HG02852 (cell line): ENCODE measurements at regions not wholly inside any gene's neighbourhood (a gene's known extent, or its start where the extent isn't known, plus 50 kb on each side); places are given as distances from the start of the nearest gene placed in this dataset.

Experiments used
- ATAC-seq: cut with Tn5 transposase; IDR thresholded peaks from one replicate; pipeline ENCODE4 v1.9.1; 2021; ENCODE audit warnings: mild to moderate bottlenecking, moderate library complexity; ENCODE audit not compliant: unreplicated experiment

DNA sequence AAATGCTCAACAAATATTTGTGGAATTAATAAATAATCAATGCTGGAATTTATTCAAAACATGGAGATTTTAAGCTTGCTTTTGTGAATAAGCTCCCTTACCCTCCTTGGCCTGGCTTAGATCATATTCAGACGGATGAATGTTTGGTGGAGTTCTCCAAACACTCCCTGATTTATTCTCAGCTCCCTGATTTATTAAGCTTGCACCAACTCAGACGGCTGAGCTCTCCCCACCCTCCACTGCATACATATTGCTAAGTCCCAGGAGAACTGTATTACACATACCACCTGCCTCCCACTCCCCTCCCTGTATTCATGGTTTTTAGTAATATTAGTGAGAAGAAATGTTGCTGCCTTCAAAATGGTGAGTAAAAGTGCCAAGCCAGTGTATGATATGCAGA lies 1057.5 kb downstream of the SORCS3 start:
- ATAC-seq = no peak

DNA sequence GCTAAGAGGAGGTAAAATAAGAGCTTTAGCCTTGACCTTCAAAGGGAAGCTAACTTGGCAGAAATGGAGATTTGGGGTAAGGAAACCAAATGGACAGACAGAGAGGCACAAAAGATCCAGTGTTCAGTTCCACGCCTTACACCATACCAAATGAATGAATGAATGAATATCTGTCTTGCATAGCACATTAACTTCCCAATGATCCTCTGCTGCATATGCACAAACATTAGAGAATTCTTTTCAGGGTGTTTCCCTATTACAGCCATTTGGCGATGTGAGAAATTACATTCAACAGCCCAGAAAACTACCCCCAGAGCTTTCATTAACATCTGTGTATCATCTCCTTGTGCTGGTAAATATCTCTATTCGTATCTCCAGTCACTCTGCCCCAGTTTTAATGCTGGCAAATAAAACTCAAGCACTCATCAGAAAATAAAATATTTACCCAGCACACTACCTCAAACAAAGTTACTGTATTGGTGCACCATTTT lies 1056.2 kb downstream of the SORCS3 start:
- no peak for ATAC-seq

DNA sequence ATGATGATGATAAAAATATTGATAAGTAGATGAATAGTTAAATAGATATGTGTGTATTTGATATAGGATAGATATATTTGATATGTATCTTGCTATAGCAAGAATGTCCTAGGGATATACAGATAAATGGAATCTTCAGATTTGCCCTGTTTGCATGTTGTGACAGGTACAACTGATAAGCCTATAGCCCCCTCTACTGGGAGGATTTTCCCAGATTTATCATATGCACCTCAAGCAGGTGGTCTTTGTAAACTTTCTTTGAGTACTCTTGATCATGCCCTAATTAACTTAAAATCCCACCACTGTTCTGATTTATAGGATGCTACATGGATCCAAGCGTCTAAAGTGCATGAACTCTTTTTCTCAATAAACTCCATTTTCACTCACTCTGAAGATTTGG lies 1050.7 kb downstream of the SORCS3 start:
- ATAC-seq = no peak

DNA sequence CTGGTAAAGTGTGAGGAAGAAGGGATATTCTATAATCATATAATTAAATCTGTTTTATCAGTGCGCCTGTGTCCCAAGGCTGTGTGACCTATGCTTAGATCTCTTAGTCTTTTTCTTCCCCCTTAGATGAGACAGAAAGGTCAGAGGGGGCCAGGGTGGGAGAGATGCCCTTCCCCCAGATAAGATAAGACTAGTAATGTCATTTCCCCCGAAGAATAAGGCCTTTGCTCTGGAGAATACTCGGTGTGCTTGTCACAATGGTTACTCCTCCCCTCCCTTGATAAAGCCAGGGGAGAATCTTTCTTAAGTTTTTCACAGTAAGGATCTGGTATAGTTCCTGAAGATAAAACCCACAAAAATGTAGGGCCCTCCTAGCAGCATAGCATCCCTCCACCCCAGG lies 1041.8 kb downstream of the SORCS3 start:
- no peak for ATAC-seq

DNA sequence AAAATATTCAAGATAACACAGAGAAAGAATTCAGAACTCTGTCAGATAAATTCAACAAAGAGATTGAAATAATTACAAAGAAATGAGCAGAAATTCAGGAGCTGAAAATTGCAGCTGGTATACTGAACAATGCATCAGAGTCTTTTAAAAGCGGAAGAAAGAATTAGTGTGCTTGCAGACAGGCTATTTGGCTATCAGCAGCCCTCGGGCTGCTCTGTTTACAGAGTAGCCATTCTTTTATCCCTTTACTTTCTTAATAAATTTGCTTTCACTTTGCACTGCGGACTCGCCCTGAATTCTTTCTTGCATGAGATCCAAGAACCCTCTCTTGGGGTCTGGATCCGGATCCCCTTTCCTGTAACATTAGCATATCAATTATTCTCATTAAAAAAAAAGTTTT lies 1040.0 kb downstream of the SORCS3 start:
- no peak for ATAC-seq

DNA sequence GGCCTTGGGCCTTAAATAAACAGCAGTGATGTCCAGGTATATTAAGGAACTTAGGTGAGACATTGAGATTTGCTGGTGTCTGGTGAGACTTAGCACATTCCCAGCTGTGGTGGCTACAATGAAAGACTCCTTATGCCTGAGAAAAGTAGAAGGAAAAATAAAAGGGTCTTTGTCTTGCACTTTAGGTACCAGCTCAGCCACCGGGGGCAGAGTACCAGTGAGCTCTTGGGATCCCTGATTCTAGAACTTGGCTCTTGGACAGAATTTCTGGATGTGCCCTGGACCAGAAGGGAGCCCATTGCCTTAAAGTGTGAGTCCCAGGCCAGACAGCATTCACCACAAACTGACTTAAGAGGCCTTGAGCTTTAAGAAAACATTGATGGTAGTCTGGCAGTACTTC lies 1038.7 kb downstream of the SORCS3 start:
- ATAC-seq = no peak

DNA sequence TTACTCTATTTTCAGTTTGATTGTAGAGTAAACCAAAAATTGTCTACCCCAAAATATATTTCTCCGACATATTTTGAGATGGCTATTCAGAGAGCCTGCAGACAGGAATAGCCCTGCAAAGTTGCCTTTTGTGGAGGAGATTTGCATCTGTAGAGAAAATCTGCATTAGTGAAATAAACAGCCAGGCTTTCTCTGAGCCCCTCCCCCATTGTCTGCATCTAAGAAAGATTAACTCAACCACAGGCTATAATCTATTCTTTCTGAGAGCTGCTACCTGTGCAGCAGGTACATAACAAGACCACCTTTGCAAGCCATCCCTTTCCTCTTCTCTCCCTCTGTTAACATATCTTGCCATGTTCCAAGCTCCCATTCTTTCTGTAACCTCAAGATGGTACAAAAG lies 1034.2 kb downstream of the SORCS3 start:
- ATAC-seq = no peak

DNA sequence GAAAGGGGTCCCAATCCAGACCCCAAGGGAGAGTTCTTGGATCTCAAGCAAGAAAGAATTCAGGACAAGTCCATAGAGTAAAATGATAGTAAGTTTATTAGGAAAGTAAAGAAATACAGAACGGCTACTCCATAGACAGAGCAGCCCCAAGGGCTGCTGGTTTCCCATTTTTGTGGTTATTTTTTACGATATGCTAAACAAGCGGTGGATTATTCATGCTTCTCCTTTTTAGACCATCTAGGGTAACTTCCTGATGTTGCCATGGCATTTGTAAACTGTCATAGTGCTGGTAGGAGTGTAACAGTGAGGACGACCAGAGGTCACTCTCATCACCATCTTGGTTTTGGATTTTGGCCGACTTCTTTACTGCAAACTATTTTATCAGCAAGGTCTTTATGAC lies 1033.4 kb downstream of the SORCS3 start:
- ATAC-seq = no peak

DNA sequence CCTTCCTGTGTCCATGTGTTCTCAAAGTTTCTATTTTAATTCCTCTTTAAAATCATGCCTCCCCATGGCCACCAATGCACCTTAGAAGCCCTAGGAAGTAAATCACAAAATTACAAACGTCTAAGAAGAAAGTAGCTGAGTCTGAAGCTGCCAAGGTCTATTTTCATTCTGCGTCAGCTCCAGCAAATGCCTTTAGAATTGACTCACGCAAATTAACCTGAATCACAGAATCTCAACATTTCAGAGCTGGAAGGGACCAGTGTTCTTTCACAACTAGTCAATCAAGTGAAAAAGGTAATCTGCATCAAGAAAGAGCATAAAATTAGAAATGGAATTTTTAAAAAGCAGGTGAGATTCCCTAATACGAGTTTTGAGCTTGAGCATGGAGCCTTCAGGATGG lies 1017.6 kb downstream of the SORCS3 start:
- no peak for ATAC-seq

DNA sequence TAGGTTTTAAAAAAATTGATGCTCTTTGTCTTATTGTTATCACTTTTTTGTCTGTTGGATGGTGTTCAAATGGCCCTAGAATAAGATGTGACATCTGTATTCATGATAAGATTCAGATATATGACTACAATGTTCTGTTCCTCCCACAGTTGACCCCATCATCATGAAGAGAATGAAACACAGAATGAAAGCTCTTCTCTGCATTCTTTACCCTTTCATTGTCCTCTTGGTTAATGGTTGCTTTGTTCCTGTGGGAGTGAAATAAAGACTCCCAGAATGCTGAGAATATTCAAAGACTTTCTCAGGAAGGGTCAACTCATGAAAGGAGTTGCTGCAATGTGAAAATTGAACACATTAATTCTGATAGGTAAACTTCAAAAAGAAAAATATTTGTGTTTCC lies 1015.8 kb downstream of the SORCS3 start:
- no peak for ATAC-seq

DNA sequence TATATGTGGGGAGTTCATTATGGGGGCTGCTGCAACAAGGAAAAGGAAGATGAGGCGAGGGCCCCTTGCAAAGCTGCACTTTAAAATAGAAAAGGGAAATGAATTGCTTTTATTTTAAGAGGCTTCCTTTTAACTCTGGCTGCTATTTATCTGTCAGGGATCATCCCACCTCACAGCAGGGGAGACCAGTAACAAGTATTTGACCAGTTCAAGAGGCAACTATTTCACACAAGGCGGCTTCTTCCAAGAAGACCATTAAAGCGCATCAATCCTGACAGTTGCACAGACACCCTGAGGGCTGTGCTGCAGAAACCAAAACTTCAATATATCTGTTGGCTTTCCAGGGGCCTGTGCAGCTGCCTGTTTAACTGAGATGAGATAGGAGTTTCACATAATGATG lies 1009.2 kb downstream of the SORCS3 start:
- ATAC-seq = no peak

DNA sequence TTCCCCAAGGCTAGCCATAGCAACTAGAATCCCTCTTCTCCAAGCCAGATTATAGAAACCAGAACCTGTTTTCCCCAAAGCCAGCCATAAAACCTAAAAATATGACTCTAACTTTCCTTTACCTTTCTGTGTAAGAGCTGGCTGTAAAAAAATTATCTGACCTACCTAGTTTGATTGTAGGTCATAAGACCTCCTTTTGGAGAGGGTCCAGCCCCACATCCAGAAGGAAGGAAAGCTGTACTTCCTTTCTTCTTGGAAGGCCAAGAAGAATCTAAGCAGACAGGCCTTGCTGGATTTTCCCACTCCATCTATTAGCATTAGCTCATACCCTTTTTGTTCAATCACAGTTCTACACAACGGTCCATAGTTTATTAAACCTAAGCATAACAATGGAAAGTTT lies 1006.3 kb downstream of the SORCS3 start:
- ATAC-seq = no peak

DNA sequence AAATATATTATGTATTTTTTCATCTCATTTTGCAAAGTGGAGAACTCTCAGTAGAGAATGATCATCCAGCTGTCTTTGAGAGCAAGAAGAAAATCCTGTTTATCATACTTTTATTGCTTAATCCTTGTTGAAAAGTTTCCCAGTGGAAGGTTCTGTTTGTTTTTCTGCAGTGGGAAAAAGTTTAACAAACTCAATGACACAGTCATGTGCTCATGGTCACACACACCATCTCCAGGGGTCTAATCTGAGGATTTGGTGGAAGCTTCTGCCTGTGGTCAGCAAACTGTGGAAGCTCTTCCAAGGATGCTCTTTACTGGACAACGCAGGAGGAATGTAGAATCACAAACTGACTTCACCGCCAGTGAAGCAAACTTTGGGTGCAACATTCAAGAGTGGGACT lies 1003.9 kb downstream of the SORCS3 start:
- no peak for ATAC-seq

DNA sequence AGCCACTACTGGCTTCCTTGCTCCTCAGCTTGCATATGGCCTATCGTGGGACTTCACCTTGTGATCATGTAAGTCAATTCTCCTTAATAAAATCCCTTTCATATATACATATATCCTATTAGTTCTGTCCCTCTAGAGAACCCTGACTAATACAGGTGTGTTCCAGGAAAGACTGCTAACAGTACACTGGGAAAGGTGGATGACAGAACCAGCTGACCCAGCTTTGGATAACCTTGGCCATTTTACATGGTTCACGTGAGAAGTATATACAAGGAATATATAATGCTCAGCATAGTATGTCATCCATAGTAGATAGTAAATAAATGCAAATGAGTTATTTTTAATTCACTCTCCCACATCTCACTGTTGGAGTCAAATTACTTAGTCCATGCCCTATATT lies 1003.5 kb downstream of the SORCS3 start:
- ATAC-seq = no peak

DNA sequence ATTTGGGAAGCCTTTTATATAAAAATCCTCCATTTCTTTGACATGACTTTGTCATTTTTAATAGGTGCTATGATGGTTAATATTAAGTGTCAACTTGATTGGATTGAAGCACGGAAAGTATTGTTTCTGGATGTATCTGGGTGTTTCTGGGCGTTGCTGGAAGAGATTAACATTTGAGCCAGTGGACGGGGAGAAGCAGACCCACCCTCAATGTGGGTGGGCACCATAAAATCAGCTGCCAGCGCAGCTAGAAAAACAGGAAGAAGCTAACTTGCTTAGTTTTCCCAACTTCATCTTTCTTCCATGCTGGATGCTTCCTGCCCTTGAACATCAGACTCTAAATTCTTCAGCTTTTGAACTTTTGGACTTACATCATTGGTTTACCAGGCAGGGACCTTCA lies 1003.0 kb downstream of the SORCS3 start:
- ATAC-seq = no peak

DNA sequence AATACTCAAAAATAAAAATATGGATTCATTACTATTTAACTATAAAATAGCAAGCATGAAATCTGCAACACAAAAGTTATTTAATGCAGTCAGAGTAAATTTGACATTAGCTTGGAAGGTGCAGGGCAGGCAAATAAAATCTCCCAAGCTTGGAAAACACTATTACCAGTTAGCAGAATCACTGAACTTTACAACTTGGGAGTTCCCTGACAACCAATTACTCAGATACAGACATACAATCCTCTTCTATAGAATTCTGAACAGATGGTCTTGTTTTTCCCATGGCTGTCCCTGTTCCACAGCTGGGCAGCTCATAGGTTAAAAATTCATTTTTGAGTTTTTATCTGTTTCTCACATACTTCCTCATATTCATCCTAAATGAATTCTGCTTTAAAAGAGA lies 1002.6 kb downstream of the SORCS3 start:
- no peak for ATAC-seq

DNA sequence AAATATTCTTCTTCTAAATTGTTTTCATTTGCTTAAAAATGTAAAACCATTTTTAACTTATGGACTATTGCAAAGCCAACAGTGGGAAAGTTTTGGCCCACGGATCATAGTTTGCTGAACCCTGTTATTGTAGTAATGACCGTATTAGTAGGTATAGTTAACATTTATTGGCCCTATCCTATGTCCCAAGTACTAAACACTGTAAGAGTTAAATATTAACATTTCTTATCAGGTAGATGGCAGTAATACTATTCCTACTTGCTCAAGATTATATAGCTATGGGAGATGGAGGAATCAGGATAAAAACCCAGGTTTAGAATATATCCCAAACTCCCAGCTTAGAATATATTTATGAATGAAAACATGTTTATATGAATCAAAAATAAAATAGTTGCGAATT lies 993.2 kb downstream of the SORCS3 start:
- no peak for ATAC-seq

DNA sequence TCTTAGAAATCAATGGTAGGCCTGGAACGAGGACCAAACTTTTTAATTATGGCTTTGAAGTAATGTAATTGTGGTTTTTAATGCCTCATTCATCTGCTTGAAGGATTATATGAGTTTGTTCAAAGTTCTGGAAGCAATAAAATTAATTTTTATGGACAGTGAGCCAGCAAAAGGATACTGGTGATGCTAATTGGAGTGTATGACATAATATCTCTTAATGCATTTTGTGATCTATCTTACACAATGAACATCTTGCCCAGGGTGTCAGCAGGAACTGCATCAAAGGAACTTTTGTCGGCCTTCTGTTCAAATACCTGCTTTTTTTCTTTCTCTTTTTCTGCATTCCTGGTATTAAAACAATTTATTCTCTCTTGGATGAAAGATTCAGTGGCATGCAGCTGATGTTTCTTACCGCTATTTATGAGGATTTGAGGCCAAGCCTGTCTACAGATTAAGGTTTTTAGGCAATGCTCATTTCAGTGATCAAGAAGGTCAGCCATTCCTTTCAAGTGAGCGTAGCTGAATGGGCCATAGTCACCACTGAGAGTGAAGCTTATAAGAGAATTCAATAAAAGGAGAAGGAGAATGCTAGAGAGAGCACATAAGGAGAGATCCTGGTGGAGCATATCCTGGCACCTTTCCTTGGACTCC lies 974.8 kb downstream of the SORCS3 start:
- no peak for ATAC-seq

DNA sequence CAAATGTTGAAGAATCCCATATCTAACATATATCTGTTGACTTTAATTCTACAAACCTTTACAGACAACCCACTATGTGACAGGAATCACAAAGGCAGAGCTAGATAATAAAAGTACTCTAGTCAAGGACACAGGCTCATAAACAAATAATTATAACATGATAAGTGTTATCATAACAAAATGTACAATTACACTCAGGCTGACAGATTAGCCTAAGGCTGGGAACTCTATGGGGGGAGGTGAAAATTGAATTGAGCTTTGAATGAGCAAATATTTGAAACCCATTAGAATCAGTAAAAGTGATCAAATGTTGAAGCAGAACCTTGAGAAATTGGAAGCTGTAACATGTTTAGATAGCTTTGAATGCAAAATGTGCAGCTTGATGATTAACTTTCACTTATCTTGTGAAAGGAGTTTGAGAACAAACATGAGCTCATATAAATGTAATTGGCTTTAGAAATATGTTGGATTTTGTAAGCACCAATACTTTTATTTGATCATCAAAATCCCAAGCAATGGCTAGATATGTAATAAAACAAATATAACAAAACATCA lies 970.2 kb downstream of the SORCS3 start:
- ATAC-seq = no peak

DNA sequence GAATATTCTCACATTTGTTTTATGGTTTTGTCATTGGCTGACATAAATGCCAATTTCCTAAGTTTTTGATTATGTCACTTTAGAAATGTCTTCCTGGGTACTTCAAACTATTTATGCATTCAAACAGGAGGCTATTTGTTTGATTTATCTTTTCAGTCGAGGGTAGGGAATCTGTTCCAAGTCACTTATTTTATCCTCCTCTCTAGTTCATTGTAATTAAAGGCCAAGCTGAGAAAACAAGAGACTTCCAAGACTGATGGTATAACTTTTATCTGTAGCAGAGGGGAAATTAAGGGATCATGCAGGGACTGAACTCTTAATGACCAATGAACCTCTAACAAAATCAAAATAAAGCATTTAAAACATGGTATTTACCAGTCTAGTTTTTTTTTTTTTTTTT lies 968.4 kb downstream of the SORCS3 start:
- ATAC-seq = no peak

DNA sequence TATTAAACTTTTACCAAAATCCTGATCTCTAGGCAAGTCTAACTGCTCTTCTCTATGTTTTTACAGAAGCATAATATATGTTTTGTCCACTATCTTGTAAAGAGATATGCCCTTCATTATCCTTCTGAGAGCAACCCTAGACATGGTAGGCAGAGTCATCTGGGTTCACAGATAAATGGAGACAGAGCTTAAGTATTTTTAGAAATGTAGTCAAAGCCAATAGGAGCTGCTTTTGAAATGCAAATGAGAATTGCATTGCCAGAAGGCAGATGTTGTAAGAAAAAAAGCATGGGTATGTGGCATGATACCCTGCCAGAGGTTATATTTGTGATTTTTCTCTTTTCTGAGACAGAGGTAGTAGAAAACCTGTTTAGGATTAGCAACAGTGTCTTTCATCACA lies 964.8 kb downstream of the SORCS3 start:
- no peak for ATAC-seq

DNA sequence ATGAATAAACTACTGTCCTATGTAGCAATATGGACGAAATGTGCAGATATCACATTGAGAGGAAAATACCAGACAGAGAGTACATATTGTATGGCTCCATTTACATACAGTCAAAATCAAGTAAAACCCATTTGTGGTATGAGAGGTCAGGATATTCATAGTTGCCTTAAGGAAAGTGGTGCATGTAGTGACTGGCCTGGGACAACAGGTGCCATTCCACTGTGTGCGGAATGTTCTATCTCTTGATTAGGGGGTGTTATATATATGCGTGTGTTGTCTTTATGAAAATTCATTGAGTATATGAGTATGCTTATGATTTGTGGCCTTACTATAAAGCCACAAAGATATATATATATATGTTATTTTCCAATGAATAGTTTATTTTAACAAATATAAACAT lies 964.0 kb downstream of the SORCS3 start:
- ATAC-seq = no peak

DNA sequence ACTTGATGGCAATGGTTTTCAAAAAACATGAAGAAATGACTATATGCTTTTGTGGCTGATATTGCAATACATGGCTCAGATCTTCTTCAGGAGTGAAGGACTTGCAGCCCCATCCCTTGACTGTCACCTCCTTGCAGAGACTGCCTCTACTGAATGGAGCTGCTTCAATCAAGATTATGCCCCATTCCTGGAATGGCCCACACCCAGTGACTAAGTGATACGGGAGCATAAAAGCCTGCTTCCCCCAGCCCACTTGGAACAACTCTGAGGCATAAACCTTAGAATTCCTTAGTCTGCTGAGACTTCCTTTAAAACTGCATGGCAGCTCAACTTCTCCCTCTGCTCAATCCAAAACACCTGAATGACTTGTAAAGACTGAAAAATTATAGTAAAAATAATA lies 957.1 kb downstream of the SORCS3 start:
- no peak for ATAC-seq
